ENCODE measurements at regions not wholly inside any gene's neighbourhood (a gene's known extent, or its start where the extent isn't known, plus 50 kb on each side); places are given as distances from the start of the nearest gene placed in this dataset.

DNA sequence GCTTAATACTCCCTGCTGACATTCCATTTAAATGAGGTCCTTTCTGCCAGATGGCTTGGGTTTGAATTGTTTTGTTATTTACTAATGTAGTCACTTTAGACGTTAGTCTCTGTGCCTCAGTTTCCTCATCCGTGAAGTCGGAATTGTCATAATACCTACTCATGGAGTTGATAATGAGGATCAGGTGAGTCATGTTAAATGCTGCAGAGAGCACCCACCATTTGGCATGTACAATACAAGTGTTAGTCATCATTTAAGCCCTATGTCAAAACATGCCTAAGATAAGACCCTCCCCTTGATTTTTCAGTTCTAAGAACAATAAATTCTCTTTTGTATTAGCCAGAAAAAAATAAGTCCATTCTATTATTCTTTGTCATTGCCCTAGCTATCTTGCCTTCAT is 534.8 kb upstream of the HTR2C start:
- Histone ChIP-seq H3K9me3 (ENCODE audit: low read length) (no peaks in the 10 kb centered on the region), H4K20me1 (ENCODE audit: insufficient read depth, low read length) (no peaks in the 10 kb centered on the region), H3K9ac (ENCODE audit: insufficient read depth, low read depth, low read length) (no peak overlapping the region), H3K79me2 (ENCODE audit: insufficient read depth, low read length) (no peaks in the 10 kb centered on the region), H3K27ac (ENCODE audit: extremely low read length, insufficient read depth, low read length) (no peak overlapping the region), H3K4me2 (ENCODE audit: low read depth, low read length) (no peak overlapping the region), H3K27me3 (ENCODE audit: control insufficient read depth in 1 of 2, insufficient read depth in 2 of 2, low read length in 2 of 2) (no peaks in the 10 kb centered on the region), H3K36me3 (replicated peaks in 1 of 2; ENCODE audit: control insufficient read depth in 1 of 2, insufficient read depth in 2 of 2, low read length in 2 of 2) (no peaks in the 10 kb centered on the region), H3K4me3 (replicated peaks in 1 of 3; ENCODE audit: insufficient read depth in 1 of 3, low read depth in 2 of 3, low read length in 3 of 3) (no peak overlapping the region), H2AFZ (ENCODE audit: low read length) (no peak overlapping the region), H3K4me1 (ENCODE audit: insufficient read depth, low read length) (no peaks in the 10 kb centered on the region)
- ChIA-PET CTCF (ENCODE audit: low intra/inter-chr PET ratio, low total read pairs) (no interaction called here), POLR2A (no interaction called here)
- 0% methylated on average over 1 of the region's 3 CpGs for WGBS (ENCODE audit: low lambda C conversion rate)
- in situ Hi-C loops (cut with HindIII; ENCODE audit: extremely low pct_ligation_motif_present, low pct_unique_long_range_greater_than_20kb) (no loop called here), intact Hi-C loops (cut with micrococcal nuclease; ENCODE audit: unreplicated experiment) (no loop called here)
- DNase-seq (ENCODE audit: low spot score) (no peak), ATAC-seq (no peak), FAIRE-seq (no peak)
- BruUV-seq (replicated peaks): no TSS peak
- TF ChIP-seq ZNF546 (CRISPR knock-in tag; conservative IDR thresholded peaks at IDR 0.05): no peak
- TF ChIP-seq HIVEP1 (CRISPR knock-in tag; IDR thresholded peaks at IDR 0.05): no peak
- TF ChIP-seq ZNF207 (IDR thresholded peaks at IDR 0.05; ENCODE audit: borderline replicate concordance): no peak
- TF ChIP-seq FOXK2 (IDR thresholded peaks at IDR 0.05): no peak
- no peak for TF ChIP-seq ZNF589 (CRISPR knock-in tag; conservative IDR thresholded peaks at IDR 0.05)
- TF ChIP-seq, protein P1, sequence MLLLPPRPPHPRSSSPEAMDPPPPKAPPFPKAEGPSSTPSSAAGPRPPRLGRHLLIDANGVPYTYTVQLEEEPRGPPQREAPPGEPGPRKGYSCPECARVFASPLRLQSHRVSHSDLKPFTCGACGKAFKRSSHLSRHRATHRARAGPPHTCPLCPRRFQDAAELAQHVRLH (CRISPR knock-in tag; IDR thresholded peaks at IDR 0.05; ENCODE audit: borderline replicate concordance, low read depth): no peak
- no peak for TF ChIP-seq SP2 (CRISPR knock-in tag; IDR thresholded peaks at IDR 0.05)
- TF ChIP-seq, protein P2, sequence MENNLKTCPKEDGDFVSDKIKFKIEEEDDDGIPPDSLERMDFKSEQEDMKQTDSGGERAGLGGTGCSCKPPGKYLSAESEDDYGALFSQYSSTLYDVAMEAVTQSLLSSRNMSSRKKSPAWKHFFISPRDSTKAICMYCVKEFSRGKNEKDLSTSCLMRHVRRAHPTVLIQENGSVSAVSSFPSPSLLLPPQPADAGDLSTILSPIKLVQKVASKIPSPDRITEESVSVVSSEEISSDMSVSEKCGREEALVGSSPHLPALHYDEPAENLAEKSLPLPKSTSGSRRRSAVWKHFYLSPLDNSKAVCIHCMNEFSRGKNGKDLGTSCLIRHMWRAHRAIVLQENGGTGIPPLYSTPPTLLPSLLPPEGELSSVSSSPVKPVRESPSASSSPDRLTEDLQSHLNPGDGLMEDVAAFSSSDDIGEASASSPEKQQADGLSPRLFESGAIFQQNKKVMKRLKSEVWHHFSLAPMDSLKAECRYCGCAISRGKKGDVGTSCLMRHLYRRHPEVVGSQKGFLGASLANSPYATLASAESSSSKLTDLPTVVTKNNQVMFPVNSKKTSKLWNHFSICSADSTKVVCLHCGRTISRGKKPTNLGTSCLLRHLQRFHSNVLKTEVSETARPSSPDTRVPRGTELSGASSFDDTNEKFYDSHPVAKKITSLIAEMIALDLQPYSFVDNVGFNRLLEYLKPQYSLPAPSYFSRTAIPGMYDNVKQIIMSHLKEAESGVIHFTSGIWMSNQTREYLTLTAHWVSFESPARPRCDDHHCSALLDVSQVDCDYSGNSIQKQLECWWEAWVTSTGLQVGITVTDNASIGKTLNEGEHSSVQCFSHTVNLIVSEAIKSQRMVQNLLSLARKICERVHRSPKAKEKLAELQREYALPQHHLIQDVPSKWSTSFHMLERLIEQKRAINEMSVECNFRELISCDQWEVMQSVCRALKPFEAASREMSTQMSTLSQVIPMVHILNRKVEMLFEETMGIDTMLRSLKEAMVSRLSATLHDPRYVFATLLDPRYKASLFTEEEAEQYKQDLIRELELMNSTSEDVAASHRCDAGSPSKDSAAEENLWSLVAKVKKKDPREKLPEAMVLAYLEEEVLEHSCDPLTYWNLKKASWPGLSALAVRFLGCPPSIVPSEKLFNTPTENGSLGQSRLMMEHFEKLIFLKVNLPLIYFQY (CRISPR knock-in tag; IDR thresholded peaks at IDR 0.05; ENCODE audit: borderline replicate concordance): no peak
- TF ChIP-seq ZFYVE20 (CRISPR knock-in tag; IDR thresholded peaks at IDR 0.05; ENCODE audit: borderline replicate concordance, low read depth): no peak
- TF ChIP-seq, protein P3, sequence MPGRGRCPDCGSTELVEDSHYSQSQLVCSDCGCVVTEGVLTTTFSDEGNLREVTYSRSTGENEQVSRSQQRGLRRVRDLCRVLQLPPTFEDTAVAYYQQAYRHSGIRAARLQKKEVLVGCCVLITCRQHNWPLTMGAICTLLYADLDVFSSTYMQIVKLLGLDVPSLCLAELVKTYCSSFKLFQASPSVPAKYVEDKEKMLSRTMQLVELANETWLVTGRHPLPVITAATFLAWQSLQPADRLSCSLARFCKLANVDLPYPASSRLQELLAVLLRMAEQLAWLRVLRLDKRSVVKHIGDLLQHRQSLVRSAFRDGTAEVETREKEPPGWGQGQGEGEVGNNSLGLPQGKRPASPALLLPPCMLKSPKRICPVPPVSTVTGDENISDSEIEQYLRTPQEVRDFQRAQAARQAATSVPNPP (CRISPR knock-in tag; IDR thresholded peaks at IDR 0.05): no peak
- TF ChIP-seq MED1 (CRISPR knock-in tag; IDR thresholded peaks at IDR 0.05): no peak
